A549 (cell line): ENCODE measurements at regions not wholly inside any gene's neighbourhood (a gene's known extent, or its start where the extent isn't known, plus 50 kb on each side); places are given as distances from the start of the nearest gene placed in this dataset.

Experiments
- ATAC-seq, 2 experiments: fragments of 200-7000 bp in 1 of 2; fragments of >200 bp in 1 of 2; cut with Nextera tagmentation in 1 of 2; cut with Tn5 transposase in 1 of 2; 3 replicates each; pipeline versions ENCODE4 v1.8.0 to v1.9.1; 2018 to 2020; ENCODE audit warnings: mild to moderate bottlenecking in 1 of 2, moderate library complexity in 1 of 2
- CTCF ChIA-PET: fragments of 300-600 bp; sonication (Branson Sonifier 250); formaldehyde crosslinking; extraction: SDS; loops from one replicate; lab custom pipeline; 2021; ENCODE audit warnings: antibody characterized with exemption, inconsistent platforms; lab: Yijun Ruan, JAX
- POLR2A ChIA-PET: fragments of 350-600 bp; formaldehyde crosslinking; extraction: SDS; loops from one replicate; lab custom pipeline; 2021; ENCODE audit warnings: antibody characterized with exemption, inconsistent platforms; lab: Yijun Ruan, JAX
- DNase-seq, 2 experiments: peaks; one replicate each; pipeline versions ENCODE4 v3.0.0 to v3.0.0-alpha.2; 2011 to 2016; ENCODE audit warnings: low read depth in 1 of 2, low spot score in 1 of 2
- FAIRE-seq: peaks from 2 replicates; lab custom pipeline; 2011; peaks lifted over from hg19 to GRCh38; lab: Jason Lieb, UNC
- H3K27ac ChIP-seq, 2 experiments: fragments of >200 bp; sonication (Bioruptor Twin); formaldehyde crosslinking; 3 replicates each; pipeline ENCODE4 v1.5.1; 2016 to 2017
- H3K4me1 ChIP-seq: fragments of >200 bp; sonication (Bioruptor Twin); formaldehyde crosslinking; 3 replicates; pipeline ENCODE4 v1.6.1; 2016
- H3K4me2 ChIP-seq: fragments of >200 bp; sonication (Bioruptor Twin); formaldehyde crosslinking; 3 replicates; pipeline ENCODE4 v1.6.1; 2016
- H3K4me3 ChIP-seq: fragments of >200 bp; sonication (Bioruptor Twin); formaldehyde crosslinking; 3 replicates; pipeline ENCODE4 v1.5.1; 2016
- H3K9me3 ChIP-seq: fragments of >200 bp; sonication (Bioruptor Twin); formaldehyde crosslinking; 3 replicates; pipeline ENCODE4 v1.6.1; 2016
- BHLHE40 ChIP-seq: IDR thresholded peaks from 2 replicates; pipeline ENCODE4 v1.6.1; 2012; ENCODE audit warnings: low read depth, low read length, inconsistent platforms
- CBX8 ChIP-seq: fragments of 200-600 bp; sonication (generic); IDR thresholded peaks from 2 replicates; pipeline ENCODE4 v1.6.1; 2016
- CHD4 ChIP-seq: fragments of 200-600 bp; sonication (generic); IDR thresholded peaks from 2 replicates; pipeline ENCODE4 v1.6.1; 2016; ENCODE audit warnings: antibody characterized with exemption, mild to moderate bottlenecking, borderline replicate concordance
- EP300 ChIP-seq, 2 experiments: fragments of >200 bp; sonication (Bioruptor Twin); formaldehyde crosslinking; IDR thresholded peaks; 2 replicates in 1 of 2; 3 replicates in 1 of 2; pipeline ENCODE4 v1.6.1; 2016 to 2017
- FOSL2 ChIP-seq, 2 experiments: fragments of 450-650 bp in 1 of 2; fragments of >200 bp in 1 of 2; sonication (Bioruptor Twin) in 1 of 2; formaldehyde crosslinking; IDR thresholded peaks; 2 replicates each; pipeline versions ENCODE4 v1.5.0 to v1.6.1; 2016 to 2020; ENCODE audit warnings: mild to moderate bottlenecking in 1 of 2, moderate library complexity in 1 of 2
- GATA3 ChIP-seq: IDR thresholded peaks from 2 replicates; pipeline ENCODE4 v1.6.1; 2012; ENCODE audit warnings: borderline replicate concordance
- HOXB13 ChIP-seq: fragments of 250-450 bp; sonication (Bioruptor Pico); IDR thresholded peaks from 2 replicates; pipeline ENCODE4 v1.5.0; 2020; ENCODE audit warnings: low read depth, mild to moderate bottlenecking, moderate library complexity
- KDM1A ChIP-seq: fragments of 200-600 bp; sonication (generic); IDR thresholded peaks from 2 replicates; pipeline ENCODE4 v1.6.1; 2016; ENCODE audit warnings: low read depth, mild to moderate bottlenecking
- MYC ChIP-seq: IDR thresholded peaks from 2 replicates; pipeline ENCODE4 v1.6.1; 2012; ENCODE audit warnings: mild to moderate bottlenecking, inconsistent platforms, low read length, improper control_type of control experiment, borderline replicate concordance
- NFE2L2 ChIP-seq: fragments of 150-350 bp; conservative IDR thresholded peaks from 2 replicates; pipeline ENCODE4 v1.6.1; 2014; ENCODE audit warnings: low read length
- PHF8 ChIP-seq: fragments of 200-600 bp; sonication (generic); IDR thresholded peaks from 2 replicates; pipeline ENCODE4 v1.6.1; 2016; ENCODE audit warnings: low read depth, mild to moderate bottlenecking, antibody characterized with exemption, moderate library complexity, borderline replicate concordance
- POLR2A ChIP-seq: IDR thresholded peaks from 2 replicates; pipeline ENCODE4 v1.6.1; 2012; ENCODE audit warnings: mild to moderate bottlenecking, low read length
- RFX5 ChIP-seq: fragments of 450-650 bp; IDR thresholded peaks from 2 replicates; pipeline ENCODE4 v1.7.1; 2014; ENCODE audit warnings: antibody characterized with exemption, mild to moderate bottlenecking, moderate library complexity
- SMC3 ChIP-seq: fragments of >200 bp; sonication (Bioruptor Twin); formaldehyde crosslinking; IDR thresholded peaks from 3 replicates; pipeline ENCODE4 v1.6.1; 2018; ENCODE audit warnings: inconsistent platforms
- TFCP2L1 ChIP-seq: fragments of 250-450 bp; sonication (Bioruptor Pico); IDR thresholded peaks from 2 replicates; pipeline ENCODE4 v1.5.0; 2021; ENCODE audit warnings: mild to moderate bottlenecking
- ZSCAN20 ChIP-seq: fragments of 250-450 bp; sonication (Bioruptor Pico); IDR thresholded peaks from 2 replicates; pipeline ENCODE4 v1.8.0; 2022; ENCODE audit warnings: mild to moderate bottlenecking, moderate library complexity
- WGBS: methylation state at CpG from one replicate; pipeline ENCODE4 v1.1.6; 2017; ENCODE audit errors: missing lambda C conversion rate; 5-methylcytosine and 5-hydroxymethylcytosine counted together
- TF ChIP-seq, protein P1 (sequence below): fragments of 150-350 bp; IDR thresholded peaks from 2 replicates; pipeline ENCODE4 v1.6.1; 2014; ENCODE audit warnings: low read depth, mild to moderate bottlenecking, low read length
- TF ChIP-seq, protein P2 (sequence below): IDR thresholded peaks from 2 replicates; pipeline ENCODE4 v1.6.1; 2012
- TF ChIP-seq, protein P3 (sequence below): fragments of >200 bp; sonication (Bioruptor Twin); formaldehyde crosslinking; IDR thresholded peaks from 3 replicates; pipeline ENCODE4 v1.5.1; 2016
- TF ChIP-seq, protein P4 (sequence below): fragments of >200 bp; sonication (Bioruptor Twin); formaldehyde crosslinking; IDR thresholded peaks from 3 replicates; pipeline ENCODE4 v1.6.1; 2016
- TF ChIP-seq, protein P5 (sequence below): fragments of 250-450 bp; sonication (Bioruptor Pico); IDR thresholded peaks from 2 replicates; pipeline ENCODE4 v1.5.0; 2021; ENCODE audit warnings: mild to moderate bottlenecking, moderate library complexity, borderline replicate concordance
- TF ChIP-seq, protein P6 (sequence below): IDR thresholded peaks from 2 replicates; pipeline ENCODE4 v1.6.1; 2012

DNA sequence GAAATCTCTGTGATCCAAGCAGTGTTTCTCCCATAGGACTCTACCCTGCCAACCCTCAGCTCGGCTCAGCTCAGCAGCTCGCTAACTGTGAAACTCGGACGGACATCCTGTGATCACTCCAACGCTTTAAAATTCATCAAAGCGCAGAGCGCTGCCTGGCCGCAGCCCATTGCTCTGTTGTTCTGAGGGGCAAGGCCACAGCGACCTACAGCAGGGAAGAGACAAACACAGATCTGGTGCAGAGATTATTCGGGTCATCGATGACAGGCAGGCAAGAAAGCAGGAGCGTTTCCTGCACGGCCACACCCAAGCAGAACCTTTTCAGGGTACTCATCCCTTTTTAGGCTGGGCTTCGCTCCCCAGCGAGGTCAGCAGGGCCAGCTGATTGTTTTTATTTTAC is 72.1 kb downstream of the INSIG1 start (continued):
- TF ChIP-seq, protein P1, sequence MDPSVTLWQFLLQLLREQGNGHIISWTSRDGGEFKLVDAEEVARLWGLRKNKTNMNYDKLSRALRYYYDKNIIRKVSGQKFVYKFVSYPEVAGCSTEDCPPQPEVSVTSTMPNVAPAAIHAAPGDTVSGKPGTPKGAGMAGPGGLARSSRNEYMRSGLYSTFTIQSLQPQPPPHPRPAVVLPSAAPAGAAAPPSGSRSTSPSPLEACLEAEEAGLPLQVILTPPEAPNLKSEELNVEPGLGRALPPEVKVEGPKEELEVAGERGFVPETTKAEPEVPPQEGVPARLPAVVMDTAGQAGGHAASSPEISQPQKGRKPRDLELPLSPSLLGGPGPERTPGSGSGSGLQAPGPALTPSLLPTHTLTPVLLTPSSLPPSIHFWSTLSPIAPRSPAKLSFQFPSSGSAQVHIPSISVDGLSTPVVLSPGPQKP = no peak
- TF ChIP-seq SMC3 = no peak
- no peak for TF ChIP-seq FOSL2 (IDR thresholded peaks at IDR 0.05)
- TF ChIP-seq FOSL2 (CRISPR knock-in tag; IDR thresholded peaks at IDR 0.05) = no peak
- TF ChIP-seq, all 56 proteins: peak for 0

DNA sequence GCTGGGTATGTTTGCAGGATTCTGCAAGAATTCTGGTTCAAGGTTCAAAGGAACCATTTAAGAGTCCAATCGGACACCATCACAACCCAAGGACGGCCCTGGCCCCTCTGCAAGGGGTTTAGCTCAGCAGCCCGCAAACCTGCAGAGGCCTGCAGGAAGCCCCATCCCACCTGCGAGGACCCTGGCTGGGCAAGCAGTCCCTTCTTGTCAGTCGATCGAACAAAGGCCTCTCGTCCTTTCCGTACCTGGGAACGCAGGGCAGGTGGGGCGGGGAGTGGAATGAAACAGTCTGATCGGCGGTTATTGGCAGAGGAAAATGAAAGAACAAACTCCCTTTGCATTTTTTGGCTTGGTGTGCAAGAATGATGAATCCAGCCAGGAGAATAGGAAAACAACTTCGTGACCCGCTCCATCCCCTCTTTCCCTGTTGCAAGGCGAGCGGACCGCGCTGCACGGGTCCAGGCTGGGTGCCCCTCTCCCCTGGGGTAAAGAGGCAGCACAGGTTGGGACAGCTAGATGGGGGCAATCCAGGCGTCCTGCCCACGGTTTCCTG is 73.7 kb downstream of the INSIG1 start:
- FAIRE-seq (no peak), DNase-seq (no peak), ATAC-seq (no peak)
- no peaks in the 10 kb centered on the region for H3K9me3 ChIP-seq
- WGBS = 86% methylated on average over 20 of the region's 21 CpGs
- TF ChIP-seq, protein P1 = no peak
- TF ChIP-seq NFE2L2 = no peak
- TF ChIP-seq MYC = no peak
- no peak for TF ChIP-seq TFCP2L1 (CRISPR knock-in tag)
- no peak for TF ChIP-seq GATA3
- TF ChIP-seq HOXB13 (CRISPR knock-in tag) = no peak
- no peak for TF ChIP-seq CBX8
- TF ChIP-seq, protein P2, sequence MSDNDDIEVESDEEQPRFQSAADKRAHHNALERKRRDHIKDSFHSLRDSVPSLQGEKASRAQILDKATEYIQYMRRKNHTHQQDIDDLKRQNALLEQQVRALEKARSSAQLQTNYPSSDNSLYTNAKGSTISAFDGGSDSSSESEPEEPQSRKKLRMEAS = no peak
- TF ChIP-seq POLR2A = no peak
- TF ChIP-seq, protein P3, sequence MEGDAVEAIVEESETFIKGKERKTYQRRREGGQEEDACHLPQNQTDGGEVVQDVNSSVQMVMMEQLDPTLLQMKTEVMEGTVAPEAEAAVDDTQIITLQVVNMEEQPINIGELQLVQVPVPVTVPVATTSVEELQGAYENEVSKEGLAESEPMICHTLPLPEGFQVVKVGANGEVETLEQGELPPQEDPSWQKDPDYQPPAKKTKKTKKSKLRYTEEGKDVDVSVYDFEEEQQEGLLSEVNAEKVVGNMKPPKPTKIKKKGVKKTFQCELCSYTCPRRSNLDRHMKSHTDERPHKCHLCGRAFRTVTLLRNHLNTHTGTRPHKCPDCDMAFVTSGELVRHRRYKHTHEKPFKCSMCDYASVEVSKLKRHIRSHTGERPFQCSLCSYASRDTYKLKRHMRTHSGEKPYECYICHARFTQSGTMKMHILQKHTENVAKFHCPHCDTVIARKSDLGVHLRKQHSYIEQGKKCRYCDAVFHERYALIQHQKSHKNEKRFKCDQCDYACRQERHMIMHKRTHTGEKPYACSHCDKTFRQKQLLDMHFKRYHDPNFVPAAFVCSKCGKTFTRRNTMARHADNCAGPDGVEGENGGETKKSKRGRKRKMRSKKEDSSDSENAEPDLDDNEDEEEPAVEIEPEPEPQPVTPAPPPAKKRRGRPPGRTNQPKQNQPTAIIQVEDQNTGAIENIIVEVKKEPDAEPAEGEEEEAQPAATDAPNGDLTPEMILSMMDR = no peak
- TF ChIP-seq CHD4 = no peak
- H3K27ac ChIP-seq = no peak overlapping the region
- H3K4me2 ChIP-seq = no peak overlapping the region
- ChIA-PET CTCF (interaction anchor here (0.7 to 3.6 kb wide), 9 partner anchors 9 to 457 kb away, joined by 3 to 27 read pairs (median 9); no protein-coding TSS in a partner anchor), POLR2A (no interaction called here)
- H3K4me3 ChIP-seq = no peak overlapping the region
- peaks cover 13% of the 10 kb centered on the region; the same call in 2 of the 3 replicates for H3K4me1 ChIP-seq

DNA sequence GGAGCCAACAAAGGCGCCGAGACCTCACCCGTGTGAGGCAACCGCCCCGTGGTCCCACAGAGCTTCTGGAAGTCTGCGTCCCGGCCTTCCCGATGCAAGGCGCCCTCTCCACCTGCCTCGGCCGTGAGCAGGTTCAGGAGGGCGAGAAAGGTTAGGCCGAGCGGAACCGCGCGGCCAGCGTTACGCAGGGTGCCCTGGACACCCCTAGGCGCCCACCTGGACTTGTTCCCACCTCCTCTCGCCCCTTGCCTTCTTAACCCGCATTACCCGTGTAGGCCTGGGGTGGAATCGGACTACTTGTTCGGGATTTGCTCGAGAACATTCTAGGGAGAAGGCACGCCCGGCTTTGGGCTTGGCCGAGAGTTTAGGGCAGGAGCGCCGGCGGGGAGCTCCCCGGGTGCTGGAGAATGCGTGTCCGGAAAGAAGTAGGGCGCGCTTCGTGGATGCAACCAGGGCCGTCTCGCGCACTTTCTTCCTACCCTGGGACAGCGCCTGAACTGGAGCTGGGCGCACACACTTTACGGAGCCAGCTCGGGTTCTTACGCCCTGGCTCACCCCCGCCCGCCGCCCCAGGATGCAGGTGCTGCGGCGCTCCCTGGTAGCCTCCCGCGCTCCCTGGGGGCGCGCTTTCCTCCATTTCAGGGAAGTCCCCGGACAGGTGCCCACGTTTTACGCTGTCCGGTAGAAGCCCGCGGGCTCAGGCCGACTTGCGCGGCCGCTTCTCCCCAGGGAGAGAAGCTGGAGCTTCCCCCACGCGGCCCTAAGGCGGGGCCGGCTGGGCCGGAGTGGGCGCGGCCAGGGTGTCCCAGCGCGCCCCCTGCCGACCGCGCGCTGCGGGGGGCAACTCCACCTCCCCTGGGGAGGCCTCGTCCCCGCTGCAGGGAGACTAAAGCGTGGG is 74.5 kb downstream of the INSIG1 start:
- peak; percentile 29 to 51 for DNase-seq
- Histone ChIP-seq H3K4me1 (peaks cover 13% of the 10 kb centered on the region; the same call in 2 of the 3 replicates), H3K27ac (peak overlapping the region in 1 of 2 experiments; percentile 56; a peak in 3 of 6 replicates), H3K4me2 (peak overlapping the region; percentile 81), H3K9me3 (no peaks in the 10 kb centered on the region), H3K4me3 (peak overlapping the region; percentile 37)
- 77% methylated on average over 44 of the region's 82 CpGs for WGBS
- ChIA-PET CTCF (interaction anchor here (0.6 to 3.6 kb wide), 15 partner anchors 8 to 458 kb away, joined by 3 to 27 read pairs (median 5); no protein-coding TSS in a partner anchor), POLR2A (no interaction called here)
- no peak for FAIRE-seq
- ATAC-seq = peak; percentile 61 to 88; a peak in 5 of 6 replicates
- TF ChIP-seq BHLHE40 (no peak), PHF8 (no peak), RFX5 (no peak), KDM1A (no peak), ZSCAN20 (CRISPR knock-in tag) (no peak), NFE2L2 (no peak), SMC3 (0 out of 3 replicates have a peak, but pooled peaks have one; percentile 42), CBX8 (no peak), EP300 (IDR thresholded peaks at IDR 0.05) (no peak), HOXB13 (CRISPR knock-in tag) (no peak)
- TF ChIP-seq, protein P2 = no peak
- TF ChIP-seq, protein P4, sequence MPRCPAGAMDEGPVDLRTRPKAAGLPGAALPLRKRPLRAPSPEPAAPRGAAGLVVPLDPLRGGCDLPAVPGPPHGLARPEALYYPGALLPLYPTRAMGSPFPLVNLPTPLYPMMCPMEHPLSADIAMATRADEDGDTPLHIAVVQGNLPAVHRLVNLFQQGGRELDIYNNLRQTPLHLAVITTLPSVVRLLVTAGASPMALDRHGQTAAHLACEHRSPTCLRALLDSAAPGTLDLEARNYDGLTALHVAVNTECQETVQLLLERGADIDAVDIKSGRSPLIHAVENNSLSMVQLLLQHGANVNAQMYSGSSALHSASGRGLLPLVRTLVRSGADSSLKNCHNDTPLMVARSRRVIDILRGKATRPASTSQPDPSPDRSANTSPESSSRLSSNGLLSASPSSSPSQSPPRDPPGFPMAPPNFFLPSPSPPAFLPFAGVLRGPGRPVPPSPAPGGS = no peak
- TF ChIP-seq, protein P5, sequence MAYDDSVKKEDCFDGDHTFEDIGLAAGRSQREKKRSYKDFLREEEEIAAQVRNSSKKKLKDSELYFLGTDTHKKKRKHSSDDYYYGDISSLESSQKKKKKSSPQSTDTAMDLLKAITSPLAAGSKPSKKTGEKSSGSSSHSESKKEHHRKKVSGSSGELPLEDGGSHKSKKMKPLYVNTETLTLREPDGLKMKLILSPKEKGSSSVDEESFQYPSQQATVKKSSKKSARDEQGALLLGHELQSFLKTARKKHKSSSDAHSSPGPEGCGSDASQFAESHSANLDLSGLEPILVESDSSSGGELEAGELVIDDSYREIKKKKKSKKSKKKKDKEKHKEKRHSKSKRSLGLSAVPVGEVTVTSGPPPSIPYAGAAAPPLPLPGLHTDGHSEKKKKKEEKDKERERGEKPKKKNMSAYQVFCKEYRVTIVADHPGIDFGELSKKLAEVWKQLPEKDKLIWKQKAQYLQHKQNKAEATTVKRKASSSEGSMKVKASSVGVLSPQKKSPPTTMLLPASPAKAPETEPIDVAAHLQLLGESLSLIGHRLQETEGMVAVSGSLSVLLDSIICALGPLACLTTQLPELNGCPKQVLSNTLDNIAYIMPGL (CRISPR knock-in tag) = no peak
- TF ChIP-seq, protein P6, sequence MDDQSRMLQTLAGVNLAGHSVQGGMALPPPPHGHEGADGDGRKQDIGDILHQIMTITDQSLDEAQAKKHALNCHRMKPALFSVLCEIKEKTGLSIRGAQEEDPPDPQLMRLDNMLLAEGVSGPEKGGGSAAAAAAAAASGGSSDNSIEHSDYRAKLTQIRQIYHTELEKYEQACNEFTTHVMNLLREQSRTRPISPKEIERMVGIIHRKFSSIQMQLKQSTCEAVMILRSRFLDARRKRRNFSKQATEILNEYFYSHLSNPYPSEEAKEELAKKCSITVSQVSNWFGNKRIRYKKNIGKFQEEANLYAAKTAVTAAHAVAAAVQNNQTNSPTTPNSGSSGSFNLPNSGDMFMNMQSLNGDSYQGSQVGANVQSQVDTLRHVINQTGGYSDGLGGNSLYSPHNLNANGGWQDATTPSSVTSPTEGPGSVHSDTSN = no peak
